Caco-2 (cell line): ENCODE measurements at regions not wholly inside any gene's neighbourhood (a gene's known extent, or its start where the extent isn't known, plus 50 kb on each side); places are given as distances from the start of the nearest gene placed in this dataset.

Experiments used
- BruUV-seq: library from RNA; stranded (reverse); fragments of 400-500 nt; replicated peaks from 2 replicates; lab custom pipeline; 2021; lab: Mats Ljungman, UMichigan
- CTCF ChIA-PET: fragments of 300-600 bp; sonication (Branson Sonifier 250); formaldehyde crosslinking; loops from one replicate; lab custom pipeline; 2022; ENCODE audit warnings: antibody characterized with exemption; lab: Charles Lee
- POLR2A ChIA-PET: fragments of 300-600 bp; sonication (Branson Sonifier 250); formaldehyde crosslinking; loops from one replicate; lab custom pipeline; 2022; ENCODE audit warnings: antibody characterized with exemption; lab: Charles Lee
- DNase-seq, 2 experiments: peaks; one replicate each; pipeline versions ENCODE4 v3.0.0 to v3.0.0-alpha.2; 2020 to 2022
- H3K27me3 ChIP-seq: replicated peaks from 2 replicates; pipeline ENCODE4 v1.6.0; 2011; ENCODE audit warnings: low read length; ENCODE audit not compliant: control insufficient read depth, insufficient read depth
- H3K36me3 ChIP-seq: 2 replicates; pipeline ENCODE4 v1.5.1; 2011; ENCODE audit warnings: low read length; ENCODE audit not compliant: control insufficient read depth, insufficient read depth
- H3K4me1 ChIP-seq: fragments of 250-450 bp; sonication (Bioruptor Pico); 2 replicates; pipeline ENCODE4 v1.5.1; 2020; ENCODE audit warnings: mild to moderate bottlenecking
- H3K4me3 ChIP-seq: 2 replicates; pipeline ENCODE4 v1.5.1; 2011; ENCODE audit warnings: low read depth, mild to moderate bottlenecking, control low read depth, low read length
- H3K9me3 ChIP-seq: fragments of 250-450 bp; sonication (Bioruptor Pico); 2 replicates; pipeline ENCODE4 v1.5.1; 2020; ENCODE audit warnings: mild to moderate bottlenecking, moderate library complexity
- H3K27ac Mint-ChIP-seq: one replicate; pipeline ENCODE4 v1.8.0; 2022; ENCODE audit warnings: mixed read lengths; ENCODE audit not compliant: unreplicated experiment
- H3K27me3 Mint-ChIP-seq: one replicate; pipeline ENCODE4 v1.8.0; 2022; ENCODE audit warnings: mixed read lengths; ENCODE audit not compliant: insufficient read depth, unreplicated experiment
- H3K36me3 Mint-ChIP-seq: one replicate; pipeline ENCODE4 v1.8.0; 2022; ENCODE audit warnings: mild to moderate bottlenecking, mixed read lengths; ENCODE audit not compliant: insufficient read depth, unreplicated experiment
- H3K4me1 Mint-ChIP-seq: one replicate; pipeline ENCODE4 v1.8.0; 2022; ENCODE audit warnings: low read depth, mixed read lengths; ENCODE audit not compliant: unreplicated experiment
- H3K4me3 Mint-ChIP-seq: one replicate; pipeline ENCODE4 v1.8.0; 2022; ENCODE audit warnings: mild to moderate bottlenecking, moderate library complexity, mixed read lengths; ENCODE audit not compliant: unreplicated experiment
- H3K9me3 Mint-ChIP-seq: one replicate; pipeline ENCODE4 v1.8.0; 2022; ENCODE audit warnings: mixed read lengths; ENCODE audit not compliant: unreplicated experiment
- intact Hi-C: fragments of 100-400 bp; cut with micrococcal nuclease; formaldehyde crosslinking; loops from one replicate; pipeline ENCODE4 v1.10.0; 2022; ENCODE audit not compliant: unreplicated experiment
- TF ChIP-seq, protein P1 (sequence below), 2 experiments: fragments of 200-600 bp in 1 of 2; IDR thresholded peaks; 1 replicate in 1 of 2; 2 replicates in 1 of 2; pipeline versions ENCODE4 v1.5.1 to v1.8.0; 2011 to 2022; ENCODE audit warnings: antibody characterized with exemption in 1 of 2, control low read depth in 1 of 2, inconsistent platforms in 1 of 2, low read depth in 1 of 2, low read length in 1 of 2, mild to moderate bottlenecking in 1 of 2, moderate library complexity in 1 of 2; ENCODE audit not compliant: insufficient read depth in 1 of 2, severe bottlenecking in 1 of 2, unreplicated experiment in 1 of 2

DNA sequence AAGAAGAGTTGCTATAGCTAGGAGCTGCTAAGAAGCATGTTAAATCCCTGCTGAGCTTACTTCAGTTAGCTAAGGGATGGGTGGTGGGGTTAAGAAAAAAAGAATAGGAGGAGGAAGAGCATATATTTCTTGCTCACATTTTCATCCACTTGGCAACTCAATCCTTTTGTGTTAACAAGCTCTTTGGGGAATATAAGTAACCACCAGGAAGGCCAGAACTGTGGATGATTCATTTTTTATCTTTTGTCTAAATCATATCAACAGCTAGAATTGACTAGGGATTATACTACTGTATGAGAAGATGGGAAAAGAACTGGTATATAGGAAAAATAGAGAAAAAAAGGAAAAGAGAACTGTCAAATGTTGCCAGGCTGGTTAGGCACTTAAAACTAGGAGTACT, 555.3 kb upstream of the ARRDC3 start:
- Histone ChIP-seq H3K36me3 (no peaks in the 10 kb centered on the region), H3K9me3 (no peaks in the 10 kb centered on the region), H3K27me3 (no peaks in the 10 kb centered on the region), H3K4me1 (no peaks in the 10 kb centered on the region), H3K4me3 (no peak overlapping the region)
- TF ChIP-seq, protein P1, sequence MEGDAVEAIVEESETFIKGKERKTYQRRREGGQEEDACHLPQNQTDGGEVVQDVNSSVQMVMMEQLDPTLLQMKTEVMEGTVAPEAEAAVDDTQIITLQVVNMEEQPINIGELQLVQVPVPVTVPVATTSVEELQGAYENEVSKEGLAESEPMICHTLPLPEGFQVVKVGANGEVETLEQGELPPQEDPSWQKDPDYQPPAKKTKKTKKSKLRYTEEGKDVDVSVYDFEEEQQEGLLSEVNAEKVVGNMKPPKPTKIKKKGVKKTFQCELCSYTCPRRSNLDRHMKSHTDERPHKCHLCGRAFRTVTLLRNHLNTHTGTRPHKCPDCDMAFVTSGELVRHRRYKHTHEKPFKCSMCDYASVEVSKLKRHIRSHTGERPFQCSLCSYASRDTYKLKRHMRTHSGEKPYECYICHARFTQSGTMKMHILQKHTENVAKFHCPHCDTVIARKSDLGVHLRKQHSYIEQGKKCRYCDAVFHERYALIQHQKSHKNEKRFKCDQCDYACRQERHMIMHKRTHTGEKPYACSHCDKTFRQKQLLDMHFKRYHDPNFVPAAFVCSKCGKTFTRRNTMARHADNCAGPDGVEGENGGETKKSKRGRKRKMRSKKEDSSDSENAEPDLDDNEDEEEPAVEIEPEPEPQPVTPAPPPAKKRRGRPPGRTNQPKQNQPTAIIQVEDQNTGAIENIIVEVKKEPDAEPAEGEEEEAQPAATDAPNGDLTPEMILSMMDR (IDR thresholded peaks at IDR 0.05; ENCODE audit: insufficient read depth in 1 of 2, low read depth in 1 of 2, low read length in 1 of 2, severe bottlenecking in 1 of 2, unreplicated experiment in 1 of 2), result no peak
- no TSS peak for BruUV-seq
- Mint-ChIP-seq H3K27ac (no peak overlapping the region), H3K4me3 (no peak overlapping the region), H3K9me3 (peaks cover 9% of the 10 kb centered on the region), H3K4me1 (peaks cover 9% of the 10 kb centered on the region), H3K36me3 (no peaks in the 10 kb centered on the region), H3K27me3 (no peaks in the 10 kb centered on the region)
- ChIA-PET POLR2A (no interaction called here), CTCF (no interaction called here)
- DNase-seq, result no peak
- intact Hi-C loops, result no loop called here

DNA sequence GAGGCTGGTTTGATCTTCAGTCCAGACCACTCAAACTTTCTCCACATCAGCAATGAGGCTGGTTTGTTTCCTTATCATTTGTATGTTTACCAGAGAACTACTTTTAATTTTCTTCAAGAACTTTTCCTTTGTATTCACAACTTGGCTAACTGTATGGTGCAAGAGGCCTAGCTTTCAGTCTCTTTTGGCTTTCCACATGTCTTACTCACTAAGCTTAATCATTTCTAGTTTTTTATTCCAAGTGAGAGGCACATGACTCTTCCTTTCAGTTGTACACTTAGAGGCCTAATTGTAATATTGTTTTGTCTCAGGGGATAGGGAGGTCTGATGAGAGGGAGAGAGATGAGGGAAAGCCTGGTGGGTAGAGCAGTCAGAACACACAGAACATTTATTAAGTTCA, 554.0 kb upstream of the ARRDC3 start:
- no TSS peak for BruUV-seq
- Mint-ChIP-seq H3K27me3 (peaks cover 3% of the 10 kb centered on the region), H3K4me3 (no peak overlapping the region), H3K36me3 (no peaks in the 10 kb centered on the region), H3K9me3 (peaks cover 9% of the 10 kb centered on the region), H3K4me1 (peaks cover 9% of the 10 kb centered on the region), H3K27ac (no peak overlapping the region)
- Histone ChIP-seq H3K9me3 (no peaks in the 10 kb centered on the region), H3K27me3 (no peaks in the 10 kb centered on the region), H3K36me3 (no peaks in the 10 kb centered on the region), H3K4me1 (no peaks in the 10 kb centered on the region), H3K4me3 (no peak overlapping the region)
- CTCF ChIA-PET, result no interaction called here
- intact Hi-C loops, result no loop called here
- POLR2A ChIA-PET, result no interaction called here
- no peak for DNase-seq
- TF ChIP-seq, protein P1 (IDR thresholded peaks at IDR 0.05; ENCODE audit: insufficient read depth in 1 of 2, low read depth in 1 of 2, low read length in 1 of 2, severe bottlenecking in 1 of 2, unreplicated experiment in 1 of 2), result no peak

- no peak for DNase-seq
- no TSS peak for BruUV-seq
- Mint-ChIP-seq H3K27ac (no peak overlapping the region), H3K9me3 (no peaks in the 10 kb centered on the region), H3K4me3 (no peak overlapping the region), H3K36me3 (no peaks in the 10 kb centered on the region), H3K27me3 (peaks cover 11% of the 10 kb centered on the region), H3K4me1 (no peaks in the 10 kb centered on the region)
- H3K36me3 ChIP-seq, result no peaks in the 10 kb centered on the region
- H3K4me1 ChIP-seq, result no peaks in the 10 kb centered on the region
- TF ChIP-seq, protein P1 (IDR thresholded peaks at IDR 0.05; ENCODE audit: insufficient read depth in 1 of 2, low read depth in 1 of 2, low read length in 1 of 2, severe bottlenecking in 1 of 2, unreplicated experiment in 1 of 2), result no peak
- no peaks in the 10 kb centered on the region for H3K9me3 ChIP-seq
- no peaks in the 10 kb centered on the region for H3K27me3 ChIP-seq
- no peak overlapping the region for H3K4me3 ChIP-seq
- intact Hi-C loops, result loop anchor here (10.0 kb wide), 1 partner anchor 285 kb away; no protein-coding TSS in a partner anchor
- ChIA-PET CTCF (no interaction called here), POLR2A (no interaction called here)
Measured at GRCh38 chr5:91929522-91929817, 546.4 kb upstream of the ARRDC3 start.
